Lower leg skin (tissue), 3 donors: ENCODE measurements at regions not wholly inside any gene's neighbourhood (a gene's known extent, or its start where the extent isn't known, plus 50 kb on each side); places are given as distances from the start of the nearest gene placed in this dataset.

Source experiments
- POLR2A ChIP-seq, 2 donors: fragments of 450-650 bp; IDR thresholded peaks; one replicate each; pipeline ENCODE4 v1.6.1; 2016 to 2017; ENCODE audit warnings: antibody characterized with exemption in 2 of 2, mild to moderate bottlenecking in 1 of 2, moderate library complexity in 1 of 2
- TF ChIP-seq, protein P1 (sequence below), 3 donors: fragments of 450-650 bp; IDR thresholded peaks; one replicate each; pipeline ENCODE4 v1.5.1; 2016; ENCODE audit warnings: antibody characterized with exemption in 3 of 3, mild to moderate bottlenecking in 3 of 3, moderate library complexity in 2 of 3

DNA sequence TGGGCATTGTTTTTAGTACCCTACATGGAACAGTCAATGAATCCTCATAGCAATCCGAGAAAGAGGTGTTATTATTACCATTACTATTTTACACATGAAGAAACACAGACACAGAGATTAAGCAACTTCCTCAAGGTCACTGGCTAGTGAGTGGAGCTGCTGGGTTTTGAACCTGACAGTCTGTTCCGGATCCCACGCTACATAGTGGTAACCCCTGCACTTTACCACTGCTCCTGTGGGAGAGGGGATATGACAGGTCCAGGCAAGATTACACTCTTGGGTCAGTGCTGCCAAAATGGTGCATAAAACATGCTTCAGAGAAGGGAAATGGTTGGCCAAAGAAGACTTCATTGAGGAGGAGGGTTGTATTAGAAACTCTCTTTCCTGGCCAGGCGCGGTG is 185.7 kb downstream of the XPNPEP1 start:
- TF ChIP-seq, protein P1, sequence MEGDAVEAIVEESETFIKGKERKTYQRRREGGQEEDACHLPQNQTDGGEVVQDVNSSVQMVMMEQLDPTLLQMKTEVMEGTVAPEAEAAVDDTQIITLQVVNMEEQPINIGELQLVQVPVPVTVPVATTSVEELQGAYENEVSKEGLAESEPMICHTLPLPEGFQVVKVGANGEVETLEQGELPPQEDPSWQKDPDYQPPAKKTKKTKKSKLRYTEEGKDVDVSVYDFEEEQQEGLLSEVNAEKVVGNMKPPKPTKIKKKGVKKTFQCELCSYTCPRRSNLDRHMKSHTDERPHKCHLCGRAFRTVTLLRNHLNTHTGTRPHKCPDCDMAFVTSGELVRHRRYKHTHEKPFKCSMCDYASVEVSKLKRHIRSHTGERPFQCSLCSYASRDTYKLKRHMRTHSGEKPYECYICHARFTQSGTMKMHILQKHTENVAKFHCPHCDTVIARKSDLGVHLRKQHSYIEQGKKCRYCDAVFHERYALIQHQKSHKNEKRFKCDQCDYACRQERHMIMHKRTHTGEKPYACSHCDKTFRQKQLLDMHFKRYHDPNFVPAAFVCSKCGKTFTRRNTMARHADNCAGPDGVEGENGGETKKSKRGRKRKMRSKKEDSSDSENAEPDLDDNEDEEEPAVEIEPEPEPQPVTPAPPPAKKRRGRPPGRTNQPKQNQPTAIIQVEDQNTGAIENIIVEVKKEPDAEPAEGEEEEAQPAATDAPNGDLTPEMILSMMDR (IDR thresholded peaks at IDR 0.05) = no peak
- no peak for TF ChIP-seq POLR2A (IDR thresholded peaks at IDR 0.05)
